ENCODE measurements at regions not wholly inside any gene's neighbourhood (a gene's known extent, or its start where the extent isn't known, plus 50 kb on each side); places are given as distances from the start of the nearest gene placed in this dataset.
"Not testable (repeated sequence)": the region's sequence is repeated elsewhere in the genome, so short reads cannot be mapped to it uniquely, and the experiment has no call there.

DNA sequence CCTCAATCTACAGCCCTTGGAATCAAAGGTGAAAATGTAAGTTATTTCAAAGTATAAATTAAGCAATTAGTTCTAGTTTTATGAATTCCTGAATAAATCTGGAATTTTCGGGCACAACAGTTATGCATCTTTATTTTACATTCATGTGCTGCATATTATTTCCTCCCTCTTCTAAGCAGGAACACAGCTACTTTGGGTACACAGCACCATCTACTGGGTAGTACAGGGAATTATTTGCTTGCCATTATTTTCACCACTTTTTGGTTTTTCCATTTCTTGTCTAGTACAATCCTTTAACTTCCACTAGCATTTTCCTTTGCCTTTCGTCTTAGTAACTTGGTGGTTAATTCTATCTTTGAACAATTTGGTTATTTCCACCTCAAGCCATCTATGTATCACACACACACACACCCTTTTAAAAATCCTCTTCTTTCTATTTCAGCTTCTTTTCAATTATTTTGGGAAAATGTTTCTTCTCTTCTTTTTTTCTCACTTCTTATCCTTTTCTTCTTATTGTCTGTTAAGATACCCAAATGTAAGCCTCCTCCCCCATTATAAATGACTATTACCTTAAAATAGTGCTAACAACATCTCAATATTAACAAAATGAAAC, 451.0 kb downstream of the MFSD1 start:
- ATAC-seq (ENCODE audit: low FRiP score) (no peak), DNase-seq (no peak)
- 29 to 34% methylated on average over 2 of the region's 2 CpGs for WGBS, 2 donors
- intact Hi-C loops (cut with DNase I), result no loop called here
- Histone ChIP-seq H3K4me3 (ENCODE audit: low read length in 2 of 2) (no peak overlapping the region), H3K9me3 (ENCODE audit: control insufficient read depth, low read length) (no peaks in the 10 kb centered on the region), H3K27me3 (ENCODE audit: control insufficient read depth in 1 of 2, insufficient read depth in 2 of 2, low read length in 1 of 2) (peaks cover 0 to 2% of the 10 kb centered on the region in 2 donors), H3K27ac (ENCODE audit: low read depth in 1 of 2, low read length in 2 of 2) (no peak overlapping the region), H3K36me3 (ENCODE audit: control insufficient read depth in 1 of 2, insufficient read depth in 2 of 2, low read length in 1 of 2) (no peaks in the 10 kb centered on the region), H3K4me1 (ENCODE audit: control insufficient read depth in 1 of 2, insufficient read depth in 2 of 2, low read length in 2 of 2) (no peaks in the 10 kb centered on the region)

DNA sequence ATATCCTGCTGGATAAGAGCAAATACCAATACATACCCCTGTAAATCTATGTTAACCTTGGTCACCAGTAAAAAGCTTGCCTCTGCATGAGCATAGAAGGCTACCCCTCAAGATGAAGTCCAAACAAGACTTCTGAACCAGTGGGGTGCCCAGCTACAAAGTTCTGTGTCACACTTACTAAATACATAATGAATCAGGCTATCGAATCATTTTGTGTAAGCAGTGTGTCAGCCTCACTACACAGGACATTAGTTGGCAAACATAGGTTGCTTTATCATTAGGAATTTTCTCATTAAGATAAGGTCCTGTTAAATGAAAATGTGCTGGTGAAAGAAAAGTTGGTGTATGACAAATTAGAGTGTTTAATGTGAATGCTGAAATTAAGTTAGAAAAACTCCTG, 452.0 kb downstream of the MFSD1 start:
- WGBS, 2 donors, result 63 to 67% methylated on average over 1 of the region's 1 CpG
- no peaks in the 10 kb centered on the region for H3K36me3 ChIP-seq (ENCODE audit: control insufficient read depth in 1 of 2, insufficient read depth in 2 of 2, low read length in 1 of 2)
- no peak overlapping the region for H3K27ac ChIP-seq (ENCODE audit: low read depth in 1 of 2, low read length in 2 of 2)
- ATAC-seq (ENCODE audit: low FRiP score), result no peak
- peaks cover 0 to 2% of the 10 kb centered on the region in 2 donors for H3K27me3 ChIP-seq (ENCODE audit: control insufficient read depth in 1 of 2, insufficient read depth in 2 of 2, low read length in 1 of 2)
- no peaks in the 10 kb centered on the region for H3K9me3 ChIP-seq (ENCODE audit: control insufficient read depth, low read length)
- no peak for DNase-seq
- no peak overlapping the region for H3K4me3 ChIP-seq (ENCODE audit: low read length in 2 of 2)
- H3K4me1 ChIP-seq (ENCODE audit: control insufficient read depth in 1 of 2, insufficient read depth in 2 of 2, low read length in 2 of 2), result no peaks in the 10 kb centered on the region
- intact Hi-C loops (cut with DNase I), result no loop called here

DNA sequence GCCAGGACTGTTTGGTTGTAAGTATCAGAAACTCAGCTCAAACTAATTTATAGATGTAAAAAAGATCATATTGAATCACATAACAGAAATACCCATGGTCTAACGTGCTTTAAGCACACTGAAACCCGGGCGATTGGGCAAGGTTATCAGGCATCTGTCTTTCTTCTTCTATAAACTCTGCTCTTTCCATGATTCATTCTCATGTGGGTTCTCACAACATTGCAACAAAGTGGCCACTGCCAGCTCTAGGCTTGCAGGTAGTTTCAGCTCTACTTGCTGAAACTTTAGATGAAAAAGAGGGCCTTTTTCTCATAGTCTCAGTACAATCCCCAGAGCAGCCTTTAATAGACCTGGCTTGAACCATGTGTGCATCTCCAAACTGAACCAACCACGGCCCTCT, 456.1 kb downstream of the MFSD1 start:
- H3K9me3 ChIP-seq (ENCODE audit: control insufficient read depth, low read length), result no peaks in the 10 kb centered on the region
- ATAC-seq (ENCODE audit: low FRiP score) (no peak), DNase-seq (no peak)
- 71% methylated on average over 4 of the region's 4 CpGs for WGBS, 2 donors
- H3K4me3 ChIP-seq (ENCODE audit: low read length in 2 of 2), result no peak overlapping the region
- no peaks in the 10 kb centered on the region for H3K36me3 ChIP-seq (ENCODE audit: control insufficient read depth in 1 of 2, insufficient read depth in 2 of 2, low read length in 1 of 2)
- H3K4me1 ChIP-seq (ENCODE audit: control insufficient read depth in 1 of 2, insufficient read depth in 2 of 2, low read length in 2 of 2), result no peaks in the 10 kb centered on the region
- H3K27ac ChIP-seq (ENCODE audit: low read depth in 1 of 2, low read length in 2 of 2), result no peak overlapping the region
- H3K27me3 ChIP-seq (ENCODE audit: control insufficient read depth in 1 of 2, insufficient read depth in 2 of 2, low read length in 1 of 2), result peaks cover 0 to 2% of the 10 kb centered on the region in 2 donors
- intact Hi-C loops (cut with DNase I), result loop anchor here in 1 of 2 donors (5.0 kb wide), 1 partner anchor 406 kb away; no protein-coding TSS in a partner anchor

DNA sequence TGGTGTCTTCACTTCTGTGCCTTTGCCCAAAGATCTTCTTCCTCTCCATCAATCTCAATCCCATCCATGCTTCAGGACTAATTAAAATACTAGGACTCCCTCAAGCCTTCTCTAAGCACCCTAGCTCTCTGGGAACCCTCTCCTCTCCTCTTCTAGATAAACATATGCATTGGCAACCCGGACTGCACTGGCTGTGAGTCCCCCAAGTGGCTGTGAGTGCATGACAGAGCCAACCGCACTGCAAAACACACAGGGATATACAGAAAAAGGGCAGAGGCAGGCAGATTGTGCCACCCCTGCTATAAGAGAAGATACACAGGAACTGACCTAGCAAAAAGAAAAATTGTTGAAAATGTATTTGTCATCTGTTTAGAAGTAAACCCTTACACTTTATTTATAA, 457.1 kb downstream of the MFSD1 start:
- Histone ChIP-seq H3K36me3 (ENCODE audit: control insufficient read depth in 1 of 2, insufficient read depth in 2 of 2, low read length in 1 of 2) (no peaks in the 10 kb centered on the region), H3K4me1 (ENCODE audit: control insufficient read depth in 1 of 2, insufficient read depth in 2 of 2, low read length in 2 of 2) (no peaks in the 10 kb centered on the region), H3K27ac (ENCODE audit: low read depth in 1 of 2, low read length in 2 of 2) (no peak overlapping the region), H3K4me3 (ENCODE audit: low read length in 2 of 2) (no peak overlapping the region), H3K27me3 (ENCODE audit: control insufficient read depth in 1 of 2, insufficient read depth in 2 of 2, low read length in 1 of 2) (peaks cover 0 to 2% of the 10 kb centered on the region in 2 donors), H3K9me3 (ENCODE audit: control insufficient read depth, low read length) (no peaks in the 10 kb centered on the region)
- intact Hi-C loops (cut with DNase I), result loop anchor here in 1 of 2 donors (5.0 kb wide), 1 partner anchor 407 kb away; no protein-coding TSS in a partner anchor
- WGBS, 2 donors, result 24 to 44% methylated on average over 2 of the region's 2 CpGs
- DNase-seq (no peak), ATAC-seq (ENCODE audit: low FRiP score) (no peak)

DNA sequence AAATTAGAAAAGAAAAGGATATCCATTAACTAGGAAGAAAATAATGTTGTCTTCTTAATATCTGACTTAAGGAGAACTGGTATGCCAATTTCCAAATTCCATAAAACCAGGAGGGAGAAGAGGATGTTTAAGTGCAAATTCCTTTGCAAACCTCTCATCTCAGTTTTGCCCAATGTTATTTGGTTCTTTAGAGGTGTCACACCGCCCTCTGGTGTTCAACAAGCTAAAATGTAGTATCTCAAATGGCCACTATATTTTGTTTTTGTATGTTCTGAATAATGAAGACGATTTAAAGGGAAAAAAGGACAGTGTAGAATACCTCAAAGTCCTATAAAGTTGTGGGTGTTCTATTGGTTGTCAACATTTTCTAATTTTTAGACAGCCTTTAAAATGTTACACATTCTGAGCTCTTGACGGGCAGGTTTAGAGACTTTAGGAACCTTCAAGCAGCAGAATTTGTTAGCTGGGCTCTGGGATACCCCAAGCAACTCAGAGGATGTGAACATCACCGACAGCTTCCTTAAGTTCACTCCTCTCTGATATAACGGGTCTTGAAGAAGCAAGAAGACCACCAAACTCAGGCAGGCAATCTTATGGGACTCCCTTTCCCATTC, 458.3 kb downstream of the MFSD1 start:
- ATAC-seq (ENCODE audit: low FRiP score) (no peak), DNase-seq (no peak)
- intact Hi-C loops (cut with DNase I), result loop anchor here (2.0 to 5.0 kb wide), 2 partner anchors 413 to 742 kb away; no protein-coding TSS in a partner anchor
- no peaks in the 10 kb centered on the region for H3K27me3 ChIP-seq (ENCODE audit: control insufficient read depth in 1 of 2, insufficient read depth in 2 of 2, low read length in 1 of 2)
- H3K9me3 ChIP-seq (ENCODE audit: control insufficient read depth, low read length), result no peaks in the 10 kb centered on the region
- no peak overlapping the region for H3K27ac ChIP-seq (ENCODE audit: low read depth in 1 of 2, low read length in 2 of 2)
- H3K36me3 ChIP-seq (ENCODE audit: control insufficient read depth in 1 of 2, insufficient read depth in 2 of 2, low read length in 1 of 2), result no peaks in the 10 kb centered on the region
- no peak overlapping the region for H3K4me3 ChIP-seq (ENCODE audit: low read length in 2 of 2)
- 21% methylated on average over 5 of the region's 5 CpGs for WGBS, 2 donors
- H3K4me1 ChIP-seq (ENCODE audit: control insufficient read depth in 1 of 2, insufficient read depth in 2 of 2, low read length in 2 of 2), result no peaks in the 10 kb centered on the region

DNA sequence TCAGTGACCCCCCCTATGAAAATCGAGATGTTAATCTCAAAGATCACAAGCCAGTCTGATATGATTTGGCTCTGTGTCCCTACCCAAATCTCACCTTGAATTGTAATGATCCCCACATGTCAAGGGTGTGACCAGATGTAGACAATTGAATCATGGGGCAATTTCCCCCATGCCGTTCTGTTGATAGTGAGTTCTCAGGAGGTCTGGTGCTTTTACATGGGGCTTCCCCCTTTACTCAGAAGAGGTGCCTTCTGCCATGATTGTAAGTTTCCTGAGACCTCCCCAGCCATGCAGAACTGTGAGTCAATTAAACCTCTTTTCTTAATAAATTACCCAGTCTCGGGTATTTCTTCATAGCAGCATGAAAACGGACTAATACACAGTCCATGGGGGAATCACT, 459.5 kb downstream of the MFSD1 start:
- DNase-seq; H3K4me3 ChIP-seq (ENCODE audit: low read length in 2 of 2); H3K27me3 ChIP-seq (ENCODE audit: control insufficient read depth in 1 of 2, insufficient read depth in 2 of 2, low read length in 1 of 2); H3K4me1 ChIP-seq (ENCODE audit: control insufficient read depth in 1 of 2, insufficient read depth in 2 of 2, low read length in 2 of 2); H3K36me3 ChIP-seq (ENCODE audit: control insufficient read depth in 1 of 2, insufficient read depth in 2 of 2, low read length in 1 of 2); H3K27ac ChIP-seq (ENCODE audit: low read depth in 1 of 2, low read length in 2 of 2); ATAC-seq (ENCODE audit: low FRiP score); H3K9me3 ChIP-seq (ENCODE audit: control insufficient read depth, low read length): not testable (repeated sequence)
- 56 to 58% methylated on average over 4 of the region's 4 CpGs for WGBS, 2 donors
- intact Hi-C loops (cut with DNase I), result loop anchor here (2.0 to 5.0 kb wide), 2 partner anchors 415 to 741 kb away; no protein-coding TSS in a partner anchor

DNA sequence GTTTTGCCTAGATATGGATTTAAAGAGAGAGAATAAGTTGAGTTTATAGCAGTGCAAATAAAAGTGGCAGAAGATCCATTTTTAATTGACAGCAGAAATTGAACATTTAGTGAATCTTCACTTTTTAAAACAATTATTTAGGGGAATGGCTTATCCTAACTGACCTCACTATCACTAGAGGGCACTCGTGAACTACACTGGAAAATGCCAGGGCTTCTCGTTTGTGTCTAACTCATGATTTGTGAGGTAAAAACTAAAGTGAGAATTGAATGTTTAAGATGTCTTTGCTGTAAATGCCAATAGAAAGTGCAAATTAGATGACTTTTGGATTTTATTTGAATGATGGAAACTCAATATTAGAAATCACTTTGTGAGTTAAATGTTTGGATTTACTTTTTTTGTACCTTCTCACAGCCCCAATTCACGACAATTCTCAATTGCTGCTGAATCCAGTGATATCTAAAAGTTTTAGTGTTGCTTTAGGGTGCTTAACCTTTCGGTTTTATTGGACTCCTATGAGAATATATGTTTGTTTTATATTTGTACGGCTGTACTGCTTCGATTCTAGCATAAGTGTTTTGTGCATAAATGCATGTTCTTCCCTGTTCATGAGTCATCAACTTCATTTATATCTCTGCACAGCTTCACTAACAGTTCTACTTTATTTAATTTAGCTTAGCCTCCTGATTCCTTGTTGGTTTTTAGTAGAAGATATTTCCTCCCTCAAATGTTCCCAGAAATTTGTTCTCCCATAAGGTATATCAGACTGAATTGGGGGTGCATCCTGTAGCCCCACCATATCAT, 462.1 kb downstream of the MFSD1 start:
- no peaks in the 10 kb centered on the region for H3K4me1 ChIP-seq (ENCODE audit: control insufficient read depth in 1 of 2, insufficient read depth in 2 of 2, low read length in 2 of 2)
- intact Hi-C loops (cut with DNase I), result loop anchor here in 1 of 2 donors (5.0 kb wide), 1 partner anchor 738 kb away; no protein-coding TSS in a partner anchor
- no peak overlapping the region for H3K4me3 ChIP-seq (ENCODE audit: low read length in 2 of 2)
- WGBS, 2 donors, result 20 to 22% methylated on average over 6 of the region's 6 CpGs
- H3K27ac ChIP-seq (ENCODE audit: low read depth in 1 of 2, low read length in 2 of 2), result no peak overlapping the region
- H3K36me3 ChIP-seq (ENCODE audit: control insufficient read depth in 1 of 2, insufficient read depth in 2 of 2, low read length in 1 of 2), result no peaks in the 10 kb centered on the region
- no peak for ATAC-seq (ENCODE audit: low FRiP score)
- H3K27me3 ChIP-seq (ENCODE audit: control insufficient read depth in 1 of 2, insufficient read depth in 2 of 2, low read length in 1 of 2), result no peaks in the 10 kb centered on the region
- no peaks in the 10 kb centered on the region for H3K9me3 ChIP-seq (ENCODE audit: control insufficient read depth, low read length)
- no peak for DNase-seq

DNA sequence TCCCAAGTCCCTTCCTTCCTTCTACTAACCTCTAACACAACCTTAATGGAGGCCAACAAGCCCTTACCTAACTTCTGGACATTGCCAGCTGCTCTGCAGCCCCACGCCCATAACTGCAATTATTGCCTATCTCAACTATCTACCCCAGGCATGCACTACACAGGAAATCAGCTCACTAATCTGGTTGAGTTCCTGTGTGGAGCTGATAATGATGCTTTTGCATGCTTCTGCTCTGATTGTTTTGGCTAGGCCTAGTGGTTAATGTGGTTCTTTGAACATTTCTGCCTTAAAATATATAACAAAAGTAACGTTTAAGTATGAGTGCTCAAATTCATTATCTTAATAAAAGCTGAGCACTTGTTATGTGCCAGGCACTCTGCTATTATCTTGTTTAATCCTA, 463.9 kb downstream of the MFSD1 start:
- intact Hi-C loops (cut with DNase I), result no loop called here
- no peaks in the 10 kb centered on the region for H3K9me3 ChIP-seq (ENCODE audit: control insufficient read depth, low read length)
- no peak overlapping the region for H3K27ac ChIP-seq (ENCODE audit: low read depth in 1 of 2, low read length in 2 of 2)
- ATAC-seq (ENCODE audit: low FRiP score), result no peak
- 40 to 46% methylated on average over 2 of the region's 2 CpGs for WGBS, 2 donors
- DNase-seq, result no peak
- no peaks in the 10 kb centered on the region for H3K27me3 ChIP-seq (ENCODE audit: control insufficient read depth in 1 of 2, insufficient read depth in 2 of 2, low read length in 1 of 2)
- H3K36me3 ChIP-seq (ENCODE audit: control insufficient read depth in 1 of 2, insufficient read depth in 2 of 2, low read length in 1 of 2), result no peaks in the 10 kb centered on the region
- no peaks in the 10 kb centered on the region for H3K4me1 ChIP-seq (ENCODE audit: control insufficient read depth in 1 of 2, insufficient read depth in 2 of 2, low read length in 2 of 2)
- no peak overlapping the region for H3K4me3 ChIP-seq (ENCODE audit: low read length in 2 of 2)
